GM23338 (cell line): ENCODE measurements at regions not wholly inside any gene's neighbourhood (a gene's known extent, or its start where the extent isn't known, plus 50 kb on each side); places are given as distances from the start of the nearest gene placed in this dataset.
"Not testable (repeated sequence)": the region's sequence is repeated elsewhere in the genome, so short reads cannot be mapped to it uniquely, and the experiment has no call there.

Experiments
- ATAC-seq: fragments of 200-7000 bp; cut with Tn5 transposase; 3 replicates; pipeline ENCODE4 v1.9.1; 2020
- DNase-seq: peaks from one replicate; pipeline ENCODE4 v3.0.0-alpha.2; 2015; ENCODE audit warnings: low spot score
- H2AFZ ChIP-seq: fragments of 200-600 bp; sonication (generic); 2 replicates; pipeline ENCODE4 v1.8.0; 2016; ENCODE audit warnings: antibody characterized with exemption, mild to moderate bottlenecking, moderate library complexity
- H3F3A ChIP-seq: fragments of 200-600 bp; sonication (generic); replicated peaks from 2 replicates; pipeline ENCODE4 v1.8.0; 2017; ENCODE audit warnings: antibody characterized with exemption, mixed run types, low read depth
- H3K27ac ChIP-seq: fragments of 200-600 bp; sonication (generic); 2 replicates; pipeline ENCODE4 v1.6.1; 2016; ENCODE audit warnings: low read depth
- H3K27me3 ChIP-seq: fragments of 200-600 bp; sonication (generic); 2 replicates; pipeline ENCODE4 v1.8.0; 2016; ENCODE audit warnings: mild to moderate bottlenecking, mixed run types, moderate library complexity; ENCODE audit not compliant: insufficient read depth
- H3K36me3 ChIP-seq: fragments of 200-600 bp; sonication (generic); 2 replicates; pipeline ENCODE4 v1.8.0; 2016; ENCODE audit warnings: mild to moderate bottlenecking; ENCODE audit not compliant: insufficient read depth
- H3K4me1 ChIP-seq: fragments of 200-600 bp; sonication (generic); 2 replicates; pipeline ENCODE4 v1.8.0; 2016; ENCODE audit warnings: mild to moderate bottlenecking, moderate library complexity; ENCODE audit not compliant: insufficient read depth
- H3K4me2 ChIP-seq: fragments of 200-600 bp; sonication (generic); 2 replicates; pipeline ENCODE4 v1.7.1; 2017; ENCODE audit warnings: mixed run types
- H3K4me3 ChIP-seq: fragments of 200-600 bp; sonication (generic); 2 replicates; pipeline ENCODE4 v1.6.1; 2016; ENCODE audit warnings: mixed run types
- H3K79me2 ChIP-seq: fragments of 200-600 bp; sonication (generic); replicated peaks from 2 replicates; pipeline ENCODE4 v1.8.0; 2017; ENCODE audit warnings: mild to moderate bottlenecking; ENCODE audit not compliant: insufficient read depth
- H3K9me2 ChIP-seq: fragments of 200-600 bp; sonication (generic); 2 replicates; pipeline ENCODE4 v1.8.0; 2017; ENCODE audit not compliant: insufficient read depth
- H4K20me1 ChIP-seq: fragments of 200-600 bp; sonication (generic); replicated peaks from 2 replicates; pipeline ENCODE4 v1.8.0; 2017; ENCODE audit warnings: mild to moderate bottlenecking; ENCODE audit not compliant: insufficient read depth
- H3K27ac Mint-ChIP-seq: 2 replicates; pipeline ENCODE4 v1.8.0; 2020; ENCODE audit warnings: inconsistent platforms, mild to moderate bottlenecking, moderate library complexity, mixed read lengths
- H3K27me3 Mint-ChIP-seq: 3 replicates; pipeline ENCODE4 v1.8.0; 2022; ENCODE audit warnings: low read depth, mild to moderate bottlenecking, moderate library complexity, mixed read lengths, inconsistent platforms; ENCODE audit not compliant: insufficient read depth, poor library complexity
- H3K36me3 Mint-ChIP-seq: 3 replicates; pipeline ENCODE4 v1.8.0; 2021; ENCODE audit warnings: low read depth, mild to moderate bottlenecking, inconsistent platforms, moderate library complexity, mixed read lengths
- H3K4me1 Mint-ChIP-seq: 3 replicates; pipeline ENCODE4 v1.8.0; 2020; ENCODE audit warnings: mild to moderate bottlenecking, inconsistent platforms, mixed read lengths
- H3K4me3 Mint-ChIP-seq: 3 replicates; pipeline ENCODE4 v1.8.0; 2021; ENCODE audit warnings: moderate library complexity, mild to moderate bottlenecking, inconsistent platforms, mixed read lengths
- H3K9me3 Mint-ChIP-seq: 3 replicates; pipeline ENCODE4 v1.8.0; 2020; ENCODE audit warnings: moderate library complexity, mild to moderate bottlenecking, inconsistent platforms, mixed read lengths
- CREB1 ChIP-seq: fragments of 250-450 bp; sonication (Bioruptor Pico); IDR thresholded peaks from 2 replicates; pipeline ENCODE4 v1.5.0; 2020; ENCODE audit warnings: low read depth, mild to moderate bottlenecking, moderate library complexity
- EZH2phosphoT487 ChIP-seq: fragments of 200-600 bp; sonication (generic); IDR thresholded peaks from one replicate; pipeline ENCODE4 v1.8.1; 2018; ENCODE audit warnings: antibody characterized with exemption; ENCODE audit not compliant: unreplicated experiment
- JUNB ChIP-seq: IDR thresholded peaks from one replicate; pipeline ENCODE4 v1.6.1; 2016; ENCODE audit warnings: antibody characterized with exemption; ENCODE audit not compliant: unreplicated experiment
- NANOG ChIP-seq: IDR thresholded peaks from 2 replicates; pipeline ENCODE4 v1.6.1; 2016; ENCODE audit warnings: antibody characterized with exemption, borderline replicate concordance
- POLR2AphosphoS5 ChIP-seq: IDR thresholded peaks from 2 replicates; pipeline ENCODE4 v1.6.1; 2016; ENCODE audit warnings: antibody characterized with exemption, low read depth
- STAT1 ChIP-seq: IDR thresholded peaks from one replicate; pipeline ENCODE4 v1.6.1; 2016; ENCODE audit warnings: antibody characterized with exemption; ENCODE audit not compliant: unreplicated experiment
- ZNF331 ChIP-seq: fragments of 250-450 bp; sonication (Bioruptor Pico); IDR thresholded peaks from 2 replicates; pipeline ENCODE4 v1.5.0; 2020; ENCODE audit warnings: low read depth, mild to moderate bottlenecking, moderate library complexity

DNA sequence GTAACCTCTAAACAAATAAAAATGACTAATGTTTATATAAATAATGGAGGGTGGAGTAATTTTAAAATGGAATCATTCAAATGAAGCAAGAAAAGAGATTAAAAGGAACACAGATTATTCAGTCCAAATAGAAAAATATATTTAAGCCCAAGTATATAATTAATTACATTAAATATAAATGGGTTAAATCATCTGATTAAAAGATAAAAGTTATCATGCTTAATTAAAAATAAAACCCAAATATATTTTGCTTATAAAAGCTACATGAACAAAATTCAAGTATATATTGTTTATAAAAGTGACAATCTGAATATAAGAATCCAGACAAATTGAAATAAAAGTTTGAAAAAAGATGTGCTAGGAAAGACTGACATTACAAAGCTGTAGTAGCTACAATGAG is 63.9 kb upstream of the ACTRT2 start:
- Mint-ChIP-seq H3K27ac (no peak overlapping the region), H3K27me3 (no peaks in the 10 kb centered on the region), H3K4me3 (no peak overlapping the region), H3K9me3 (peaks cover 95% of the 10 kb centered on the region), H3K36me3 (peaks cover 25% of the 10 kb centered on the region; the same call in 2 of the 3 replicates), H3K4me1 (no peaks in the 10 kb centered on the region)
- no peaks in the 10 kb centered on the region for H4K20me1 ChIP-seq
- no peak for DNase-seq
- H3K36me3 ChIP-seq = no peaks in the 10 kb centered on the region
- no peaks in the 10 kb centered on the region for H3K4me1 ChIP-seq
- no peaks in the 10 kb centered on the region for H3K9me2 ChIP-seq
- no peak overlapping the region for H2AFZ ChIP-seq
- no peak overlapping the region for H3K4me3 ChIP-seq
- no peak overlapping the region for H3K4me2 ChIP-seq
- no peak for TF ChIP-seq EZH2phosphoT487
- no peak for TF ChIP-seq NANOG
- TF ChIP-seq STAT1 = no peak
- no peak for TF ChIP-seq CREB1
- no peak for TF ChIP-seq JUNB
- TF ChIP-seq POLR2AphosphoS5 = no peak
- TF ChIP-seq ZNF331 = no peak
- no peaks in the 10 kb centered on the region for H3K79me2 ChIP-seq
- ATAC-seq = no peak
- no peaks in the 10 kb centered on the region for H3K27me3 ChIP-seq
- H3F3A ChIP-seq = no peaks in the 10 kb centered on the region
- H3K27ac ChIP-seq = no peak overlapping the region

DNA sequence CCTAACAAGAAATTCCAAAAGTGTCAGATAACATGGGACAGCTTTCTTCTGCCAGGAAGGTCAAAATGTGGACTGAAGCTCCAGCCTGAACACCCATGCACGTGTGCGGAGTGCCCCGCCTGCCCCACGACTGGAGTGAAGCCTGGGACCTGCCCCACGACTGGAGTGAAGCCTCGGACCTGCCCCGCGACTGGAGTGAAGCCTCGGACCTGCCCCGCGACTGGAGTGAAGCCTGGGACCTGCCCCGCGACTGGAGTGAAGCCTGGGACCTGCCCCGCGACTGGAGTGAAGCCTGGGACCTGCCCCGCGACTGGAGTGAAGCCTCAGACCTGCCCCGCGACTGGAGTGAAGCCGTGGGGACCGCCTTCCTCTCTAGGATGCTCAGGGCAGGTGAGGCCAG is 61.4 kb upstream of the ACTRT2 start:
- H3K9me3 Mint-ChIP-seq = peaks cover 86% of the 10 kb centered on the region
- not testable (repeated sequence) for H3K79me2 ChIP-seq, DNase-seq, H3F3A ChIP-seq, H2AFZ ChIP-seq, H3K9me2 ChIP-seq, H3K4me1 ChIP-seq, H3K4me1 Mint-ChIP-seq, H3K27me3 Mint-ChIP-seq, H3K4me3 Mint-ChIP-seq, H3K4me2 ChIP-seq, ATAC-seq, H3K27me3 ChIP-seq, H3K27ac ChIP-seq, H4K20me1 ChIP-seq, H3K4me3 ChIP-seq, H3K27ac Mint-ChIP-seq, H3K36me3 ChIP-seq
- peaks cover 20% of the 10 kb centered on the region; the same call in 2 of the 3 replicates for H3K36me3 Mint-ChIP-seq

DNA sequence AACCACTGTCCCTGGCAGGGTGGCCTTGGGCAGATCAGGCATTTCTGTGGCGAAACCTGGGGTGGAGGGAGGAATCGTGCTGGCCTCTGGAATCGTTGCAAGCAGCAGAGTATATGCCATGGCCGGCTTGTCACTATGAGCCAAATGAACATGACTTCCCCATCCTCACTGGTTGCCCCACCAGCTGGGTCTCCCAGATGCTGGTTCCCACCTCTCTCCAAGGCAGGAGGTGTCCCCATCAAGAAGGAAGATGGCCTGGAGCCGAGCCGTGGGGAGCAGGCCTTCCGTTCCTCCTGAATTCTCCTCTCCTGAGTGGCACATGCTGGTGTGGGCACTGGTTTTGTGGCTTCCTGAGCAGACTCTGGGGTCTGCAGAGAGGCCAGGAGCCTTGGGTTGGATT is 60.2 kb upstream of the ACTRT2 start:
- ATAC-seq = no peak
- Mint-ChIP-seq H3K4me3 (no peak overlapping the region), H3K4me1 (no peaks in the 10 kb centered on the region; the same call in 2 of the 3 replicates), H3K27me3 (no peaks in the 10 kb centered on the region), H3K9me3 (peaks cover 74% of the 10 kb centered on the region), H3K27ac (no peak overlapping the region), H3K36me3 (peaks cover 17% of the 10 kb centered on the region)
- Histone ChIP-seq H3K4me1 (no peaks in the 10 kb centered on the region), H2AFZ (no peak overlapping the region), H3K79me2 (no peaks in the 10 kb centered on the region), H3K9me2 (no peaks in the 10 kb centered on the region), H3K4me3 (no peak overlapping the region), H3K36me3 (no peaks in the 10 kb centered on the region), H3K27me3 (no peaks in the 10 kb centered on the region), H3F3A (no peaks in the 10 kb centered on the region), H4K20me1 (no peaks in the 10 kb centered on the region), H3K27ac (no peak overlapping the region), H3K4me2 (no peak overlapping the region)
- TF ChIP-seq STAT1 = no peak
- no peak for TF ChIP-seq ZNF331
- TF ChIP-seq CREB1 = no peak
- no peak for TF ChIP-seq EZH2phosphoT487
- TF ChIP-seq JUNB = no peak
- no peak for DNase-seq

DNA sequence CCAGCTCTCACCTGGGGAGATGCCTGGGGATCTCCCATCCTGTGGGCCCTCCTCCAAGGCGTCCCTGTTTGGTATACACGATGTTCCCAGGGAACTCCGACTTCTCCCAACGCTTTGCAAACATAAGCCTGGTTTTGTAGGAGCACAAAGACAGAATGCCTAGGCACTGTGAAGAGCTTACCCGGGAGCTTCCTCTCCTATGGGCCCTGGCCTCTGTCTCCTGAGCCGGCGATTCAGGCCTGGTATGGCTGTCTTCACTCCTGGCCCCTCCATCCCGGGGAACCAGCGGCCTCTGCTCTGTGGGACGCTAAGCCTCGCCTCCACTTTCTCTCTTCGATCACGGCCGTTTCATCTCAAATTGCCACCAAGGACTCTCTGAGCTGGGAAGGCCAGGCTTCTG is 59.6 kb upstream of the ACTRT2 start:
- DNase-seq (no peak), ATAC-seq (no peak)
- Histone ChIP-seq H3K79me2 (no peaks in the 10 kb centered on the region), H3K9me2 (no peaks in the 10 kb centered on the region), H3F3A (no peaks in the 10 kb centered on the region), H2AFZ (no peak overlapping the region), H3K36me3 (no peaks in the 10 kb centered on the region), H4K20me1 (no peaks in the 10 kb centered on the region), H3K4me1 (no peaks in the 10 kb centered on the region), H3K27me3 (no peaks in the 10 kb centered on the region), H3K4me2 (no peak overlapping the region), H3K4me3 (no peak overlapping the region), H3K27ac (no peak overlapping the region)
- Mint-ChIP-seq H3K9me3 (peaks cover 71% of the 10 kb centered on the region), H3K27ac (no peak overlapping the region), H3K36me3 (peaks cover 15% of the 10 kb centered on the region), H3K4me1 (no peaks in the 10 kb centered on the region; the same call in 2 of the 3 replicates), H3K4me3 (no peak overlapping the region), H3K27me3 (no peaks in the 10 kb centered on the region)
- TF ChIP-seq STAT1 = no peak
